H9 (cell line): ENCODE measurements at regions not wholly inside any gene's neighbourhood (a gene's known extent, or its start where the extent isn't known, plus 50 kb on each side); places are given as distances from the start of the nearest gene placed in this dataset.

Experiments used
- DNase-seq: peaks from one replicate; pipeline ENCODE4 v3.0.0-alpha.2; 2017
- H2AFZ ChIP-seq: one replicate; pipeline ENCODE4 v1.6.1; 2013; ENCODE audit warnings: mild to moderate bottlenecking, low read length, control low read depth, moderate library complexity
- H2AK5ac ChIP-seq: 2 replicates; pipeline ENCODE4 v1.6.1; 2013; ENCODE audit warnings: low read length, control low read depth, mixed read lengths; ENCODE audit not compliant: insufficient read length
- H2BK120ac ChIP-seq: one replicate; pipeline ENCODE4 v1.6.1; 2013; ENCODE audit warnings: low read depth, mild to moderate bottlenecking, low read length, control low read depth, inconsistent platforms; ENCODE audit not compliant: poor library complexity, severe bottlenecking
- H2BK12ac ChIP-seq: 2 replicates; pipeline ENCODE4 v1.6.1; 2013; ENCODE audit warnings: low read length, control low read depth, mixed read lengths, low read depth; ENCODE audit not compliant: insufficient read length
- H2BK15ac ChIP-seq: 2 replicates; pipeline ENCODE4 v1.6.1; 2013; ENCODE audit warnings: low read depth, low read length, control low read depth
- H2BK20ac ChIP-seq: one replicate; pipeline ENCODE4 v1.6.1; 2013; ENCODE audit warnings: low read depth, mild to moderate bottlenecking, low read length, control low read depth, inconsistent platforms; ENCODE audit not compliant: poor library complexity, severe bottlenecking
- H2BK5ac ChIP-seq: 2 replicates; pipeline ENCODE4 v1.6.1; 2013; ENCODE audit warnings: low read length, control low read depth, mixed read lengths; ENCODE audit not compliant: insufficient read length
- H3K14ac ChIP-seq: 2 replicates; pipeline ENCODE4 v1.6.1; 2013; ENCODE audit warnings: low read length, control low read depth; ENCODE audit not compliant: insufficient read depth
- H3K18ac ChIP-seq: 2 replicates; pipeline ENCODE4 v1.6.1; 2013; ENCODE audit warnings: low read depth, mild to moderate bottlenecking, mixed read lengths, low read length, control low read depth; ENCODE audit not compliant: insufficient read length
- H3K23ac ChIP-seq: 2 replicates; pipeline ENCODE4 v1.6.1; 2013; ENCODE audit warnings: low read length, control low read depth, mixed read lengths, low read depth; ENCODE audit not compliant: insufficient read length
- H3K23me2 ChIP-seq: 2 replicates; pipeline ENCODE4 v1.6.1; 2013; ENCODE audit warnings: low read depth, mild to moderate bottlenecking, mixed read lengths, low read length, control low read depth; ENCODE audit not compliant: insufficient read length, poor library complexity, severe bottlenecking
- H3K27ac ChIP-seq: 2 replicates; pipeline ENCODE4 v1.5.1; 2013; ENCODE audit warnings: low read length, control low read depth, mixed read lengths, low read depth; ENCODE audit not compliant: insufficient read length
- H3K27me3 ChIP-seq: 2 replicates; pipeline ENCODE4 v1.6.1; 2013; ENCODE audit warnings: low read length, control low read depth, inconsistent platforms; ENCODE audit not compliant: insufficient read depth
- H3K4ac ChIP-seq: 2 replicates; pipeline ENCODE4 v1.6.1; 2013; ENCODE audit warnings: low read depth, mild to moderate bottlenecking, control low read depth, inconsistent platforms, low read length, moderate library complexity
- H3K4me1 ChIP-seq: 2 replicates; pipeline ENCODE4 v1.6.1; 2013; ENCODE audit warnings: low read length, control low read depth, inconsistent platforms; ENCODE audit not compliant: insufficient read depth
- H3K4me2 ChIP-seq: 2 replicates; pipeline ENCODE4 v1.6.1; 2013; ENCODE audit warnings: low read length, control low read depth, mixed read lengths; ENCODE audit not compliant: insufficient read length, insufficient read depth
- H3K56ac ChIP-seq: 2 replicates; pipeline ENCODE4 v1.6.1; 2013; ENCODE audit warnings: low read depth, mild to moderate bottlenecking, mixed read lengths, low read length, control low read depth; ENCODE audit not compliant: insufficient read length
- H3K79me1 ChIP-seq: 2 replicates; pipeline ENCODE4 v1.6.1; 2013; ENCODE audit warnings: low read depth, mild to moderate bottlenecking, moderate library complexity, low read length, control low read depth, inconsistent platforms; ENCODE audit not compliant: insufficient read depth, poor library complexity, severe bottlenecking
- H3K79me2 ChIP-seq: 2 replicates; pipeline ENCODE4 v1.6.1; 2013; ENCODE audit warnings: low read length, control low read depth, inconsistent platforms; ENCODE audit not compliant: insufficient read depth
- H3K9ac ChIP-seq: 2 replicates; pipeline ENCODE4 v1.6.1; 2013; ENCODE audit warnings: low read length, control low read depth, mixed read lengths; ENCODE audit not compliant: insufficient read length; ENCODE audit errors: extremely low read depth
- H3K9me3 ChIP-seq: one replicate; pipeline ENCODE4 v1.6.1; 2013; ENCODE audit warnings: low read depth, low read length, inconsistent platforms; ENCODE audit not compliant: control insufficient read depth
- H3T11ph ChIP-seq: one replicate; pipeline ENCODE4 v1.6.1; 2013; ENCODE audit warnings: mild to moderate bottlenecking, low read length, control low read depth, inconsistent platforms
- H4K20me1 ChIP-seq: one replicate; pipeline ENCODE4 v1.6.1; 2013; ENCODE audit not compliant: control insufficient read depth, insufficient read length, insufficient read depth
- H4K5ac ChIP-seq: 2 replicates; pipeline ENCODE4 v1.6.1; 2013; ENCODE audit warnings: low read depth, mild to moderate bottlenecking, mixed read lengths, low read length, control low read depth; ENCODE audit not compliant: insufficient read length
- H4K8ac ChIP-seq: replicated peaks from 2 replicates; pipeline ENCODE4 v1.6.1; 2013; ENCODE audit warnings: low read length, control low read depth, mixed read lengths, low read depth; ENCODE audit not compliant: insufficient read length
- H4K91ac ChIP-seq: 2 replicates; pipeline ENCODE4 v1.6.1; 2013; ENCODE audit warnings: low read depth, mild to moderate bottlenecking, moderate library complexity, mixed read lengths, low read length, control low read depth; ENCODE audit not compliant: insufficient read length
- H3K27ac Mint-ChIP-seq, 3 experiments: 2 replicates in 2 of 3; 3 replicates in 1 of 3; pipeline ENCODE4 v1.8.0; 2020 to 2021; ENCODE audit warnings: mixed read lengths in 3 of 3, mild to moderate bottlenecking in 1 of 3, moderate library complexity in 1 of 3
- H3K27me3 Mint-ChIP-seq: 2 replicates; pipeline ENCODE4 v1.8.0; 2021; ENCODE audit warnings: low read depth, mild to moderate bottlenecking, moderate library complexity, mixed read lengths
- H3K36me3 Mint-ChIP-seq, 3 experiments: 2 replicates in 2 of 3; 3 replicates in 1 of 3; pipeline ENCODE4 v1.8.0; 2020 to 2021; ENCODE audit warnings: low read depth in 3 of 3, mixed read lengths in 3 of 3; ENCODE audit not compliant: insufficient read depth in 1 of 3
- H3K4me1 Mint-ChIP-seq, 2 experiments: 2 replicates each; pipeline ENCODE4 v1.8.0; 2020; ENCODE audit warnings: mixed read lengths in 2 of 2
- H3K4me3 Mint-ChIP-seq, 2 experiments: 2 replicates in 1 of 2; 3 replicates in 1 of 2; pipeline ENCODE4 v1.8.0; 2020 to 2021; ENCODE audit warnings: mild to moderate bottlenecking in 2 of 2, mixed read lengths in 2 of 2, moderate library complexity in 1 of 2
- H3K9me3 Mint-ChIP-seq, 2 experiments: 2 replicates in 1 of 2; 3 replicates in 1 of 2; pipeline ENCODE4 v1.8.0; 2020; ENCODE audit warnings: mild to moderate bottlenecking in 2 of 2, mixed read lengths in 2 of 2, moderate library complexity in 1 of 2
- WGBS: extraction: QIAGEN DNeasy Blood & Tissue Kit; methylation state at CpG from one replicate; pipeline ENCODE4 v1.1.7; 2013; ENCODE audit warnings: missing lambda C conversion rate, low lambda C conversion rate, mixed read lengths; ENCODE audit not compliant: insufficient read length; ENCODE audit errors: extremely low coverage; 5-methylcytosine and 5-hydroxymethylcytosine counted together
- TF ChIP-seq, protein P1 (sequence below): fragments of 200-600 bp; sonication (generic); conservative IDR thresholded peaks from 3 replicates; pipeline ENCODE4 v1.8.0; 2021; ENCODE audit warnings: antibody characterized with exemption, mild to moderate bottlenecking

DNA sequence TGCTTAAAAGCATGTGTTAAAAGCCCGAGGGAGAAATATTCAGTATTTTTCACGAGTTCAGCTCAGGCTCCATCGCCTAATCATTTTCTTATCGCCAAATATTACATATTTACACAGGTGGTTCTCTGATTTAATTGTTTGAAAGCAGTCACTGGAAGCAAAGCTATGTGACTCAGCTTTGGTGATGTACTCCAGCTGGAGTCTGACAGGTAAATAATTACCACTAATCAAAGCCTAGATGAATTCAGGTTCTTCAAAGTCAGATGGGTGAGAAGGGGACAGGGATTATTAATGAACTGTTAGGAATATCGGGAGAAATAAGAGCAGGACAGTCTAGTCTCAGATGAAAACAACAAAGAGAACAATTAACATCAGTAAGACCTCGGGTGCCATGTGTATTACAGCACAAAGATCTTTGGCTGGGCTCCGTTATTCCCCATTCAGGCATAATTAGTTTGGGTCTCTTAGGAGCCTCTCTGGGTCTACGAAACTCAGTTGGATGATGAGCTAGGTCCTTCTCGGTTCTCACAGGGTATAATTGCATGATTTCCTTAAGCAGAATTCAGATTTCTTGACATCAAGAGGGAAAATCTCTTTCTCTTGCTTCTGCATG lies 331.7 kb upstream of the ADAMTS9 start:
- Histone ChIP-seq H2AK5ac (no peak overlapping the region), H2BK120ac (no peak overlapping the region), H3K18ac (no peak overlapping the region), H4K8ac (no peak overlapping the region), H3K27me3 (no peaks in the 10 kb centered on the region), H3K27ac (no peak overlapping the region), H4K5ac (no peak overlapping the region), H3K56ac (no peak overlapping the region), H4K91ac (no peak overlapping the region), H2BK5ac (no peak overlapping the region), H3K9me3 (no peaks in the 10 kb centered on the region), H3K23me2 (no peaks in the 10 kb centered on the region), H3K4ac (no peak overlapping the region), H2AFZ (no peak overlapping the region), H2BK15ac (no peak overlapping the region), H2BK12ac (no peak overlapping the region), H2BK20ac (no peak overlapping the region), H3K4me1 (no peaks in the 10 kb centered on the region), H3K9ac (no peak overlapping the region), H3T11ph (no peak overlapping the region), H3K14ac (no peak overlapping the region), H3K79me1 (no peaks in the 10 kb centered on the region), H3K79me2 (no peaks in the 10 kb centered on the region), H3K23ac (no peak overlapping the region), H4K20me1 (no peaks in the 10 kb centered on the region), H3K4me2 (no peak overlapping the region)
- no peak overlapping the region; a peak in 1 of 5 replicates for H3K4me3 Mint-ChIP-seq
- peaks cover 13 to 19% of the 10 kb centered on the region in 2 experiments for H3K4me1 Mint-ChIP-seq
- TF ChIP-seq, protein P1, sequence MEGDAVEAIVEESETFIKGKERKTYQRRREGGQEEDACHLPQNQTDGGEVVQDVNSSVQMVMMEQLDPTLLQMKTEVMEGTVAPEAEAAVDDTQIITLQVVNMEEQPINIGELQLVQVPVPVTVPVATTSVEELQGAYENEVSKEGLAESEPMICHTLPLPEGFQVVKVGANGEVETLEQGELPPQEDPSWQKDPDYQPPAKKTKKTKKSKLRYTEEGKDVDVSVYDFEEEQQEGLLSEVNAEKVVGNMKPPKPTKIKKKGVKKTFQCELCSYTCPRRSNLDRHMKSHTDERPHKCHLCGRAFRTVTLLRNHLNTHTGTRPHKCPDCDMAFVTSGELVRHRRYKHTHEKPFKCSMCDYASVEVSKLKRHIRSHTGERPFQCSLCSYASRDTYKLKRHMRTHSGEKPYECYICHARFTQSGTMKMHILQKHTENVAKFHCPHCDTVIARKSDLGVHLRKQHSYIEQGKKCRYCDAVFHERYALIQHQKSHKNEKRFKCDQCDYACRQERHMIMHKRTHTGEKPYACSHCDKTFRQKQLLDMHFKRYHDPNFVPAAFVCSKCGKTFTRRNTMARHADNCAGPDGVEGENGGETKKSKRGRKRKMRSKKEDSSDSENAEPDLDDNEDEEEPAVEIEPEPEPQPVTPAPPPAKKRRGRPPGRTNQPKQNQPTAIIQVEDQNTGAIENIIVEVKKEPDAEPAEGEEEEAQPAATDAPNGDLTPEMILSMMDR = no peak
- H3K36me3 Mint-ChIP-seq = no peaks in the 10 kb centered on the region
- DNase-seq = no peak
- WGBS = no CpG with 5 or more reads among the region's 9 CpGs
- H3K27me3 Mint-ChIP-seq = no peaks in the 10 kb centered on the region
- H3K9me3 Mint-ChIP-seq = no peaks in the 10 kb centered on the region
- no peak overlapping the region for H3K27ac Mint-ChIP-seq
